ENCODE measurements at regions not wholly inside any gene's neighbourhood (a gene's known extent, or its start where the extent isn't known, plus 50 kb on each side); places are given as distances from the start of the nearest gene placed in this dataset.

DNA sequence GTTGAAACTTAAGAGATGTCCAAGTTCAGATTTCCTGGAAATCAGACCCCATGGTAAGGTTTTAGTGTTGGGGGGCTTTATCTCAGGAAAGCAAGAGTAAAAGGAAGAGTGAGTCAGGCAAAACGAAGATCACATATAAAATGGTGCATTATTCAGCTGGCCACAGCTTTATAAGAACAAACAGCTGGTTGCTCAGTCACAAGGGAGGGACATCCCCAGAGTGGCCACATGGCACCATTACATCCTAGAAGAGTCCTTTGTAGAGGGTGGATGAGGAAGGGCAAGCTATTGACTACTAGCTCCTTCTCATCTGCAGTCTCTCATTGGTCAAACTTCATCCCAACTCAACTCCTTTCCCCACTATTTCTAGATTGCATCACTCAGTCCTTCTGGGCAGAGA lies 68.3 kb upstream of the COL8A1 start:
- intact Hi-C loops (cut with DNase I; ENCODE audit: low total_unique reads), result no loop called here
- TF ChIP-seq POLR2A (IDR thresholded peaks at IDR 0.05), result no peak
- TF ChIP-seq, protein P1, sequence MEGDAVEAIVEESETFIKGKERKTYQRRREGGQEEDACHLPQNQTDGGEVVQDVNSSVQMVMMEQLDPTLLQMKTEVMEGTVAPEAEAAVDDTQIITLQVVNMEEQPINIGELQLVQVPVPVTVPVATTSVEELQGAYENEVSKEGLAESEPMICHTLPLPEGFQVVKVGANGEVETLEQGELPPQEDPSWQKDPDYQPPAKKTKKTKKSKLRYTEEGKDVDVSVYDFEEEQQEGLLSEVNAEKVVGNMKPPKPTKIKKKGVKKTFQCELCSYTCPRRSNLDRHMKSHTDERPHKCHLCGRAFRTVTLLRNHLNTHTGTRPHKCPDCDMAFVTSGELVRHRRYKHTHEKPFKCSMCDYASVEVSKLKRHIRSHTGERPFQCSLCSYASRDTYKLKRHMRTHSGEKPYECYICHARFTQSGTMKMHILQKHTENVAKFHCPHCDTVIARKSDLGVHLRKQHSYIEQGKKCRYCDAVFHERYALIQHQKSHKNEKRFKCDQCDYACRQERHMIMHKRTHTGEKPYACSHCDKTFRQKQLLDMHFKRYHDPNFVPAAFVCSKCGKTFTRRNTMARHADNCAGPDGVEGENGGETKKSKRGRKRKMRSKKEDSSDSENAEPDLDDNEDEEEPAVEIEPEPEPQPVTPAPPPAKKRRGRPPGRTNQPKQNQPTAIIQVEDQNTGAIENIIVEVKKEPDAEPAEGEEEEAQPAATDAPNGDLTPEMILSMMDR (IDR thresholded peaks at IDR 0.05), result no peak
- H3K4me3 ChIP-seq (ENCODE audit: low read depth, poor library complexity, severe bottlenecking), result no peak overlapping the region
- 71 to 81% methylated on average over 1 of the region's 1 CpG for WGBS, 2 donors
- DNase-seq (ENCODE audit: low spot score in 2 of 2), result no peak

DNA sequence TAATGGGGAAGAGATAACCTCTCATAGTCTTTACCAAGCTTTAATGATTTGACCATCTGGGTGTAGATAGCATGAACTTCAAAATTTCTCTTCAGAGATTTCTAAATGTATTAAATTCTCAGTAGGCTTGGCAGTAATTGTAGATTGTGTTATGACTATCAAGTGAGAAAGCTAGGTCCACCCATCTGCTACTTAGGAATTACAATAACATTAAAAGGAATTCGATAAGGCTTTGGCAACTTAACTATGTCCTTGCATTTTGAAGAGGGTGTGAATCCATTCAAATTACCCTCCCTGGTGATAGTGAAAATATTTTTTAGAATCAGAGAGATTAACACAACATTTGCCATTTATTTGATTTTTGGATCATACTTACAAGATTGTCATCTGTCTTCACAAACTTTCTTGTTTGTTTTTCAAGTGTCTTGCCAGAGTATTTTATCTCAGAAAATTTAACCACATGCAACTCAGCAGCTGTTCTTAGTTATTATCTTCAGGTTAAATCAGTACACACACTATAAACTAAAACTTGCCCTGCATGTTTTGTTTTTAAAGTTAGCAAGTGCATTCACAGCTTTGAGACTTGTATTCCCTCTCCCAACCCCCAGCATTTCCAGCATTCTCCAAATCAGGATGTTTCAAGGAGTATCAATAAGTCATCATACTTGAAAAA lies 69.6 kb upstream of the COL8A1 start:
- TF ChIP-seq, protein P1 (IDR thresholded peaks at IDR 0.05), result no peak
- no peak for TF ChIP-seq POLR2A (IDR thresholded peaks at IDR 0.05)

DNA sequence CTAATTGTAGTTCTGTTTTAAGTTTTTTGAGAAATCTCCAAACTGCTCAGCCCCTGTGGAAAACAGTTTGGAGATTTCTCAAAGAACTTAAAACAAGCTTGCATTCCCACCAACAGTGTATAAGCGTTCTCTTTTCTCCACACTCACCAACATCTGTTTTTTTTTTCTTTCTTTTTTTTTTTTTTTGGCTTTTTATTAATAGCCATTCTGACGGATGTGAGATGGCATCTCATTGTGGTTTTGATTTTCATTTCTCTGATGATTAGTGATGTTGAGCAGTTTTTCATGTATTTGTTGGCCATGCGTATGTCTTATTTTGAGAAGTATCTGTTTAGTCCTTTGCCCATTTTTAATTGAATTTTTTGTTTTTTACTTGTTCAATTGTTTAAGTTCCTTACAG lies 73.1 kb upstream of the COL8A1 start:
- no peak overlapping the region for H3K4me3 ChIP-seq (ENCODE audit: low read depth, poor library complexity, severe bottlenecking)
- no peak for DNase-seq (ENCODE audit: low spot score in 2 of 2)
- TF ChIP-seq POLR2A (IDR thresholded peaks at IDR 0.05), result no peak
- TF ChIP-seq, protein P1 (IDR thresholded peaks at IDR 0.05), result no peak
- 50 to 57% methylated on average over 3 of the region's 3 CpGs for WGBS, 2 donors
- intact Hi-C loops (cut with DNase I; ENCODE audit: low total_unique reads), result no loop called here

More for the DNA sequence above, 69.6 kb upstream of the COL8A1 start:
- H3K4me3 ChIP-seq (ENCODE audit: low read depth, poor library complexity, severe bottlenecking), result no peak overlapping the region
- 28 to 37% methylated on average over 1 of the region's 1 CpG for WGBS, 2 donors
- intact Hi-C loops (cut with DNase I; ENCODE audit: low total_unique reads), result no loop called here
- DNase-seq (ENCODE audit: low spot score in 2 of 2), result no peak

DNA sequence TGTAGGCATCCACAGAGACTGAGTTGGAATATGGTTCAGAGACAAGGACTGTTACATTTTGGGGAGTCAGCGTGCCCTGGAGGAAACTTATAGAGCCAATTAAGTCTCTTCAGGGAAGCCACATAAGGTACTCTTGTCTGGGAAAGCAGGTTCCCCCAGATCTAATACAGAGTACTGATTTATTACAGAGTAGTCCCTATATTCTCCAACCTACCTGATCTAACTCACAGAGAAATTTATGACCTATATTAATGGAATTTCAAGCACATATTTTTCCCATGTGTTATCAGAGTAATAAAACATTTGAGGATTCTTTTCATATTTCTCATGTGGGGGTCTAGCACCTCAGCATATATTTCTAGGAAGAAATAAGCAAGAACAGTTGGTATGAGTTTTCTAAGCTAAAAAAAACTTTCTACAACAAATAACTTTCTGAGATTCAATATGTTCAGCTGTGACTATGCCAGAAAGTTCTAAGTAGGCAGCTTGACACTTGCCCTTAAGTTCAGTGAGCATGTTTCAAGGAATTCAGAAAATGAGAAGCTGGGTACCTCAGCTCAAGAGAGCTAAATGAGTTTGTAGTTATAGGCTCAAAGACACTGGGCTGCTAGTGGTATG lies 75.3 kb upstream of the COL8A1 start:
- no peak overlapping the region for H3K4me3 ChIP-seq (ENCODE audit: low read depth, poor library complexity, severe bottlenecking)
- intact Hi-C loops (cut with DNase I; ENCODE audit: low total_unique reads), result no loop called here
- WGBS, 2 donors, result 76 to 80% methylated on average over 1 of the region's 1 CpG
- no peak for DNase-seq (ENCODE audit: low spot score in 2 of 2)
- TF ChIP-seq, protein P1 (IDR thresholded peaks at IDR 0.05), result no peak
- TF ChIP-seq POLR2A (IDR thresholded peaks at IDR 0.05), result no peak

DNA sequence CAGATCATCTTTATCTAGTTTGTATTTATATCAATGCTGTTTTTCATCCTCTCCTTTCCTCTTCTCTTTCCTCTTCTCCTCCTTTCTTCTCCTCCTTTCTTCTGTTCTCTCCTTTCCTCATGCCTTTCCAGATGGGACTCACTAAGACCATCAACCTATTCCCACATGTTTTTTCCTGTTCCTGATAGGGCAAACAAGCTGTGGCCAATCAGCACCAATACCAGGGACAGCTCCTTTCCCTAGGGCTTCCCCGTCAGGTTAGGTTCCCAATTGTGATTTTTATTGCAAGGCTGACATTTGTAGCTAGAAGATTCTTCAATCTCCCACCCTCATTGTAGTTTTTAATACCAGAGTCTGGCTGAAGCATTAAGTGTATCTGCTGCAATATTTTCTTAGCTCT lies 76.3 kb upstream of the COL8A1 start:
- WGBS, 2 donors, result 48 to 70% methylated on average over 1 of the region's 1 CpG
- TF ChIP-seq, protein P1 (IDR thresholded peaks at IDR 0.05), result no peak
- TF ChIP-seq POLR2A (IDR thresholded peaks at IDR 0.05), result no peak

More for the DNA sequence above, 76.3 kb upstream of the COL8A1 start:
- intact Hi-C loops (cut with DNase I; ENCODE audit: low total_unique reads), result no loop called here
- no peak for DNase-seq (ENCODE audit: low spot score in 2 of 2)
- H3K4me3 ChIP-seq (ENCODE audit: low read depth, poor library complexity, severe bottlenecking), result no peak overlapping the region
